H1 (cell line): ENCODE measurements at regions not wholly inside any gene's neighbourhood (a gene's known extent, or its start where the extent isn't known, plus 50 kb on each side); places are given as distances from the start of the nearest gene placed in this dataset.
A peak's percentile ranks its signal among the peaks of the same experiment; 100 is the strongest.

ENCODE experiments used
- CTCF ChIA-PET: fragments of 300-600 bp; sonication (Branson Sonifier 250); formaldehyde crosslinking; loops from one replicate; lab custom pipeline; 2021; ENCODE audit not compliant: partially characterized antibody; lab: Charles Lee
- POLR2A ChIA-PET: fragments of 300-600 bp; sonication (Branson Sonifier 250); formaldehyde crosslinking; loops from one replicate; lab custom pipeline; 2021; ENCODE audit warnings: inconsistent platforms; ENCODE audit not compliant: partially characterized antibody; lab: Charles Lee
- DNase-seq, 2 experiments: peaks; one replicate each; pipeline versions ENCODE4 v3.0.0 to v3.0.0-alpha.2; 2010 to 2022; ENCODE audit warnings: low spot score in 2 of 2, low read depth in 1 of 2, mixed read lengths in 1 of 2
- FAIRE-seq: peaks from 2 replicates; lab custom pipeline; 2011; peaks lifted over from hg19 to GRCh38; lab: Jason Lieb, UNC
- H2AFZ ChIP-seq: 2 replicates; pipeline ENCODE4 v1.8.1; 2012; ENCODE audit warnings: low read length, inconsistent platforms
- H2AK5ac ChIP-seq: 2 replicates; pipeline ENCODE4 v1.6.1; 2013; ENCODE audit warnings: low read depth, low read length
- H2BK120ac ChIP-seq: replicated peaks from 2 replicates; pipeline ENCODE3; 2013; ENCODE audit warnings: low read depth, low read length, inconsistent platforms
- H2BK12ac ChIP-seq: 2 replicates; pipeline ENCODE4 v1.6.1; 2013; ENCODE audit warnings: low read depth, low read length
- H2BK15ac ChIP-seq: 2 replicates; pipeline ENCODE4 v1.6.1; 2013; ENCODE audit warnings: low read length
- H2BK20ac ChIP-seq: 2 replicates; pipeline ENCODE4 v1.6.1; 2013; ENCODE audit warnings: low read length
- H2BK5ac ChIP-seq: 2 replicates; pipeline ENCODE4 v1.6.1; 2013; ENCODE audit warnings: low read depth, low read length
- H3K14ac ChIP-seq: 2 replicates; pipeline ENCODE4 v1.6.1; 2013; ENCODE audit warnings: inconsistent platforms; ENCODE audit not compliant: insufficient read length
- H3K18ac ChIP-seq: 2 replicates; pipeline ENCODE4 v1.6.1; 2013; ENCODE audit warnings: low read length; ENCODE audit errors: extremely low read depth
- H3K23ac ChIP-seq: 2 replicates; pipeline ENCODE4 v1.6.1; 2013; ENCODE audit warnings: inconsistent platforms; ENCODE audit not compliant: insufficient read length
- H3K23me2 ChIP-seq: 2 replicates; pipeline ENCODE4 v1.6.1; 2013; ENCODE audit warnings: low read depth, low read length
- H3K27ac ChIP-seq: 2 replicates; pipeline ENCODE4 v1.6.1; 2011; ENCODE audit warnings: low read depth, low read length, inconsistent platforms
- H3K27me3 ChIP-seq, 4 experiments: replicated peaks in 1 of 4; 1 replicate in 1 of 4; 2 replicates in 3 of 4; pipeline versions ENCODE4 v1.6.1 to v1.8.1; 2011 to 2013; ENCODE audit warnings: low read length in 3 of 4, mild to moderate bottlenecking in 3 of 4, inconsistent platforms in 2 of 4, mixed read lengths in 2 of 4, moderate library complexity in 1 of 4; ENCODE audit not compliant: control insufficient read depth in 3 of 4, insufficient read depth in 3 of 4; ENCODE audit errors: extremely low read depth in 1 of 4
- H3K36me3 ChIP-seq, 4 experiments: 2 replicates each; pipeline versions ENCODE4 v1.6.1 to v1.8.1; 2011 to 2013; ENCODE audit warnings: mild to moderate bottlenecking in 4 of 4, low read length in 3 of 4, moderate library complexity in 2 of 4, control low read depth in 1 of 4, inconsistent platforms in 1 of 4; ENCODE audit not compliant: insufficient read depth in 4 of 4, control insufficient read depth in 2 of 4
- H3K4ac ChIP-seq: replicated peaks from 2 replicates; pipeline ENCODE3; 2013; ENCODE audit warnings: low read length, low read depth, mixed read lengths, inconsistent platforms; ENCODE audit not compliant: insufficient read length
- H3K4me1 ChIP-seq, 4 experiments: replicated peaks in 1 of 4; 1 replicate in 1 of 4; 2 replicates in 3 of 4; pipeline versions ENCODE4 v1.6.1 to v1.8.1; 2011 to 2013; ENCODE audit warnings: low read length in 3 of 4, inconsistent platforms in 2 of 4, mixed read lengths in 1 of 4; ENCODE audit not compliant: insufficient read depth in 4 of 4, control insufficient read depth in 3 of 4
- H3K4me2 ChIP-seq, 2 experiments: 2 replicates each; pipeline versions ENCODE4 v1.6.1 to v1.8.1; 2011 to 2013; ENCODE audit warnings: low read depth in 2 of 2, low read length in 2 of 2, control low read depth in 1 of 2, inconsistent platforms in 1 of 2, mild to moderate bottlenecking in 1 of 2; ENCODE audit not compliant: insufficient read depth in 1 of 2
- H3K4me3 ChIP-seq, 4 experiments: fragments of 200-600, 300-600 bp in 1 of 4; sonication (generic), shearing (Covaris generic), sonication (Bioruptor Twin) in 1 of 4; 2 replicates each; pipeline versions ENCODE4 v1.5.1 to v1.8.1; 2011 to 2016; ENCODE audit warnings: low read length in 4 of 4, low read depth in 3 of 4, control low read depth in 2 of 4, inconsistent platforms in 2 of 4, mild to moderate bottlenecking in 2 of 4, mixed read lengths in 1 of 4, moderate library complexity in 1 of 4; ENCODE audit not compliant: insufficient read depth in 2 of 4; ENCODE audit errors: extremely low read depth in 1 of 4
- H3K56ac ChIP-seq: replicated peaks from 2 replicates; pipeline ENCODE3; 2013; ENCODE audit warnings: low read depth, mild to moderate bottlenecking, mixed read lengths, low read length, inconsistent platforms; ENCODE audit not compliant: insufficient read length
- H3K79me1 ChIP-seq: 2 replicates; pipeline ENCODE4 v1.6.1; 2013; ENCODE audit warnings: low read depth, low read length, control low read depth
- H3K79me2 ChIP-seq, 2 experiments: 2 replicates each; pipeline versions ENCODE4 v1.6.1 to v1.8.1; 2012 to 2013; ENCODE audit warnings: low read length in 2 of 2, mild to moderate bottlenecking in 2 of 2, inconsistent platforms in 1 of 2; ENCODE audit not compliant: insufficient read depth in 2 of 2, control insufficient read depth in 1 of 2
- H3K9ac ChIP-seq, 4 experiments: replicated peaks in 1 of 4; 1 replicate in 1 of 4; 2 replicates in 3 of 4; pipeline versions ENCODE4 v1.6.1 to v1.8.1; 2011 to 2013; ENCODE audit warnings: low read depth in 3 of 4, low read length in 3 of 4, control low read depth in 2 of 4, mild to moderate bottlenecking in 2 of 4, moderate library complexity in 2 of 4, inconsistent platforms in 1 of 4; ENCODE audit errors: extremely low read depth in 1 of 4
- H3K9me3 ChIP-seq, 2 experiments: 2 replicates each; pipeline versions ENCODE4 v1.6.1 to v1.8.1; 2012 to 2013; ENCODE audit warnings: mild to moderate bottlenecking in 2 of 2, moderate library complexity in 2 of 2, control low read depth in 1 of 2, inconsistent platforms in 1 of 2, low read depth in 1 of 2, low read length in 1 of 2, mixed read lengths in 1 of 2; ENCODE audit not compliant: insufficient read depth in 2 of 2
- H4K20me1 ChIP-seq, 2 experiments: replicated peaks in 1 of 2; 2 replicates each; pipeline versions ENCODE3 to v1.8.1; 2011 to 2013; ENCODE audit warnings: inconsistent platforms in 2 of 2, low read length in 2 of 2, mild to moderate bottlenecking in 1 of 2; ENCODE audit not compliant: insufficient read depth in 2 of 2, control insufficient read depth in 1 of 2
- H4K5ac ChIP-seq: 2 replicates; pipeline ENCODE4 v1.6.1; 2013; ENCODE audit warnings: low read length, low read depth, mixed read lengths, inconsistent platforms; ENCODE audit not compliant: insufficient read length
- H4K8ac ChIP-seq: 2 replicates; pipeline ENCODE4 v1.8.0; 2013; ENCODE audit warnings: mild to moderate bottlenecking, moderate library complexity, low read length, inconsistent platforms; ENCODE audit not compliant: insufficient read depth; ENCODE audit errors: extremely low read depth
- H4K91ac ChIP-seq: replicated peaks from 2 replicates; pipeline ENCODE3; 2013; ENCODE audit warnings: low read length, mixed read lengths, inconsistent platforms; ENCODE audit not compliant: insufficient read length
- ATF3 ChIP-seq: IDR thresholded peaks from 2 replicates; pipeline ENCODE4 v1.6.1; 2011; ENCODE audit warnings: low read depth, mild to moderate bottlenecking, low read length; ENCODE audit not compliant: insufficient read depth
- CTCF ChIP-seq, 3 experiments: IDR thresholded peaks; 1 replicate in 2 of 3; 2 replicates in 1 of 3; pipeline versions ENCODE4 v1.5.1 to v1.6.1; 2011; ENCODE audit warnings: low read length in 3 of 3, mild to moderate bottlenecking in 3 of 3, inconsistent platforms in 2 of 3, low read depth in 1 of 3, moderate library complexity in 1 of 3; ENCODE audit not compliant: insufficient read depth in 1 of 3; ENCODE audit errors: control extremely low read depth in 1 of 3
- GTF2F1 ChIP-seq: IDR thresholded peaks from 2 replicates; pipeline ENCODE4 v1.6.1; 2012; ENCODE audit warnings: low read depth, low read length, improper control_type of control experiment, borderline replicate concordance
- JUN ChIP-seq: IDR thresholded peaks from 2 replicates; pipeline ENCODE4 v1.6.1; 2011; ENCODE audit warnings: low read depth, mild to moderate bottlenecking, improper control_type of control experiment, low read length
- RAD21 ChIP-seq, 2 experiments: IDR thresholded peaks in 1 of 2; conservative IDR thresholded peaks in 1 of 2; 2 replicates each; pipeline ENCODE4 v1.6.1; 2011; ENCODE audit warnings: low read depth in 2 of 2, low read length in 2 of 2, improper control_type of control experiment in 1 of 2, inconsistent platforms in 1 of 2, mild to moderate bottlenecking in 1 of 2, moderate library complexity in 1 of 2
- TAF1 ChIP-seq: IDR thresholded peaks from 2 replicates; pipeline ENCODE4 v1.6.1; 2011; ENCODE audit warnings: mild to moderate bottlenecking, low read depth, low read length
- WGBS, 2 experiments: shearing (Covaris generic) in 1 of 2; methylation state at CpG; one replicate each; pipeline versions ENCODE4 v1.1.6 to v1.1.7; 2013 to 2015; ENCODE audit warnings: low lambda C conversion rate in 2 of 2, mixed read lengths in 2 of 2, inconsistent platforms in 1 of 2, low coverage in 1 of 2, missing lambda C conversion rate in 1 of 2; ENCODE audit not compliant: insufficient replicate concordance in 2 of 2, insufficient coverage in 1 of 2, insufficient read length in 1 of 2; ENCODE audit errors: extremely low coverage in 1 of 2, missing lambda C conversion rate in 1 of 2; 5-methylcytosine and 5-hydroxymethylcytosine counted together

- H3K9ac ChIP-seq: no peak overlapping the region
- no peaks in the 10 kb centered on the region for H3K9me3 ChIP-seq
- DNase-seq (peak in 1 of 2 experiments; percentile 70), FAIRE-seq (peak; percentile 96)
- no peaks in the 10 kb centered on the region for H3K79me1 ChIP-seq
- H4K20me1 ChIP-seq: no peaks in the 10 kb centered on the region
- no peaks in the 10 kb centered on the region for H3K36me3 ChIP-seq
- no peak for TF ChIP-seq GTF2F1
- peak; percentile 71 to 90 (median 73) for TF ChIP-seq CTCF (IDR thresholded peaks at IDR 0.05; ENCODE audit: control extremely low read depth in 1 of 3, insufficient read depth in 1 of 3, low read depth in 1 of 3, low read length in 3 of 3)
- 0 out of 2 replicates have a peak, but pooled peaks have one; percentile 45 for TF ChIP-seq ATF3
- TF ChIP-seq RAD21 (IDR thresholded peaks at IDR 0.05 in 1 of 2, conservative IDR thresholded peaks at IDR 0.05 in 1 of 2; ENCODE audit: low read depth in 2 of 2, low read length in 2 of 2): peak; percentile 64 to 76
- TF ChIP-seq JUN: no peak
- TF ChIP-seq TAF1: no peak
- no peak overlapping the region for H3K4me2 ChIP-seq
- no peaks in the 10 kb centered on the region; a peak in 1 of 7 replicates for H3K4me1 ChIP-seq
- no peak overlapping the region for H3K23ac ChIP-seq
- H2AK5ac ChIP-seq: no peak overlapping the region
- H2BK12ac ChIP-seq: no peak overlapping the region
- no peak overlapping the region for H3K4me3 ChIP-seq
- no peaks in the 10 kb centered on the region for H3K79me2 ChIP-seq
- H2BK15ac ChIP-seq: no peak overlapping the region
- no peak overlapping the region for H3K14ac ChIP-seq
- no peak overlapping the region for H3K56ac ChIP-seq
- POLR2A ChIA-PET: no interaction called here
- no peaks in the 10 kb centered on the region for H3K23me2 ChIP-seq
- H4K5ac ChIP-seq: no peak overlapping the region
- CTCF ChIA-PET: interaction anchor here (0.7 to 2.3 kb wide), 26 partner anchors 8 to 317 kb away, joined by 3 to 15 read pairs (median 4); no protein-coding TSS in a partner anchor
- H4K91ac ChIP-seq: no peak overlapping the region
- no peak overlapping the region for H3K4ac ChIP-seq
- H2AFZ ChIP-seq: peak overlapping the region; percentile 94
- no peak overlapping the region for H3K18ac ChIP-seq
- 86% methylated on average over 4 of the region's 4 CpGs; no CpG with 5 or more reads in 1 of the 2 experiments for WGBS, 2 experiments
- no peaks in the 10 kb centered on the region for H3K27me3 ChIP-seq
- no peak overlapping the region for H2BK120ac ChIP-seq
- H3K27ac ChIP-seq: no peak overlapping the region
- H2BK5ac ChIP-seq: no peak overlapping the region
- no peak overlapping the region for H2BK20ac ChIP-seq
- no peak overlapping the region for H4K8ac ChIP-seq
Observed at GRCh38 chr16:26963109-26963508, 103.6 kb upstream of the C16orf82 start.
